ENCODE measurements at regions not wholly inside any gene's neighbourhood (a gene's known extent, or its start where the extent isn't known, plus 50 kb on each side); places are given as distances from the start of the nearest gene placed in this dataset.

- Mint-ChIP-seq H3K36me3 (ENCODE audit: low read depth, unreplicated experiment) (no peaks in the 10 kb centered on the region), H3K4me3 (ENCODE audit: unreplicated experiment) (no peak overlapping the region), H3K9me3 (ENCODE audit: unreplicated experiment) (no peaks in the 10 kb centered on the region), H3K27me3 (ENCODE audit: unreplicated experiment) (no peaks in the 10 kb centered on the region), H3K27ac (ENCODE audit: unreplicated experiment) (no peak overlapping the region), H3K4me1 (ENCODE audit: unreplicated experiment) (no peaks in the 10 kb centered on the region)
- TF ChIP-seq, protein P1, sequence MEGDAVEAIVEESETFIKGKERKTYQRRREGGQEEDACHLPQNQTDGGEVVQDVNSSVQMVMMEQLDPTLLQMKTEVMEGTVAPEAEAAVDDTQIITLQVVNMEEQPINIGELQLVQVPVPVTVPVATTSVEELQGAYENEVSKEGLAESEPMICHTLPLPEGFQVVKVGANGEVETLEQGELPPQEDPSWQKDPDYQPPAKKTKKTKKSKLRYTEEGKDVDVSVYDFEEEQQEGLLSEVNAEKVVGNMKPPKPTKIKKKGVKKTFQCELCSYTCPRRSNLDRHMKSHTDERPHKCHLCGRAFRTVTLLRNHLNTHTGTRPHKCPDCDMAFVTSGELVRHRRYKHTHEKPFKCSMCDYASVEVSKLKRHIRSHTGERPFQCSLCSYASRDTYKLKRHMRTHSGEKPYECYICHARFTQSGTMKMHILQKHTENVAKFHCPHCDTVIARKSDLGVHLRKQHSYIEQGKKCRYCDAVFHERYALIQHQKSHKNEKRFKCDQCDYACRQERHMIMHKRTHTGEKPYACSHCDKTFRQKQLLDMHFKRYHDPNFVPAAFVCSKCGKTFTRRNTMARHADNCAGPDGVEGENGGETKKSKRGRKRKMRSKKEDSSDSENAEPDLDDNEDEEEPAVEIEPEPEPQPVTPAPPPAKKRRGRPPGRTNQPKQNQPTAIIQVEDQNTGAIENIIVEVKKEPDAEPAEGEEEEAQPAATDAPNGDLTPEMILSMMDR (IDR thresholded peaks at IDR 0.05; ENCODE audit: unreplicated experiment) = no peak
- no peak for DNase-seq (ENCODE audit: low spot score)
These were observed 1057.9 kb upstream of the DIAPH2 start for GRCh38 chrX:95626748-95627147.

GRCh38 chrX:95628796-95629195 lies 1055.8 kb upstream of the DIAPH2 start:
- H3K9me3 Mint-ChIP-seq (ENCODE audit: unreplicated experiment) = no peaks in the 10 kb centered on the region

DNA sequence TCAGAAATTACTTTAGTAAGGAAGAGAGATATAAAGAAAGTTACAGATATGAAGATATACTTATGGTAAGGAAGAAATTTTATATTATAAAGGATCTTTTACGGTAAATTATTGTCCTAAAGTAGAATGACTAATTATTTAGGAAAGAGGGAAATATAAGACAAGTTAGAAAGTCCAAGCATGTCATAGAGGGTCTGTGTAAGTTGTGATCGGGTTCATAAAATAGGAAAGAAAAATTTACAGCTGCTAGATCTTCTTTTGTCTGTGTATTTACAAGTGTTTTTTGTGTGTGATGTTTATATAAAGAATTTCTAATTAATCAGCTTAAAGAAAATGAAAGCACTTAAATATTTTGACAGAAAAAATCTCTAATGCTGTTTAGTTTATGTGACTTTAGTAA lies 1054.9 kb upstream of the DIAPH2 start:
- no peaks in the 10 kb centered on the region for H3K9me3 Mint-ChIP-seq (ENCODE audit: unreplicated experiment)
- DNase-seq (ENCODE audit: low spot score) = no peak
- no peak overlapping the region for H3K4me3 Mint-ChIP-seq (ENCODE audit: unreplicated experiment)
- H3K36me3 Mint-ChIP-seq (ENCODE audit: low read depth, unreplicated experiment) = no peaks in the 10 kb centered on the region
- H3K27ac Mint-ChIP-seq (ENCODE audit: unreplicated experiment) = no peak overlapping the region
- no peaks in the 10 kb centered on the region for H3K4me1 Mint-ChIP-seq (ENCODE audit: unreplicated experiment)
- TF ChIP-seq, protein P1 (IDR thresholded peaks at IDR 0.05; ENCODE audit: unreplicated experiment) = no peak
- H3K27me3 Mint-ChIP-seq (ENCODE audit: unreplicated experiment) = no peaks in the 10 kb centered on the region

More at GRCh38 chrX:95628796-95629195, 1055.8 kb upstream of the DIAPH2 start:
- no peaks in the 10 kb centered on the region for H3K36me3 Mint-ChIP-seq (ENCODE audit: low read depth, unreplicated experiment)
- no peaks in the 10 kb centered on the region for H3K27me3 Mint-ChIP-seq (ENCODE audit: unreplicated experiment)
- H3K4me3 Mint-ChIP-seq (ENCODE audit: unreplicated experiment) = no peak overlapping the region
- TF ChIP-seq, protein P1 (IDR thresholded peaks at IDR 0.05; ENCODE audit: unreplicated experiment) = no peak
- H3K4me1 Mint-ChIP-seq (ENCODE audit: unreplicated experiment) = no peaks in the 10 kb centered on the region
- no peak overlapping the region for H3K27ac Mint-ChIP-seq (ENCODE audit: unreplicated experiment)
- DNase-seq (ENCODE audit: low spot score) = no peak

GRCh38 chrX:95640226-95640625 lies 1044.4 kb upstream of the DIAPH2 start:
- H3K27ac Mint-ChIP-seq (ENCODE audit: unreplicated experiment) = no peak overlapping the region
- no peaks in the 10 kb centered on the region for H3K4me1 Mint-ChIP-seq (ENCODE audit: unreplicated experiment)
- no peak for DNase-seq (ENCODE audit: low spot score)
- no peak overlapping the region for H3K4me3 Mint-ChIP-seq (ENCODE audit: unreplicated experiment)
- H3K9me3 Mint-ChIP-seq (ENCODE audit: unreplicated experiment) = no peaks in the 10 kb centered on the region
- no peaks in the 10 kb centered on the region for H3K36me3 Mint-ChIP-seq (ENCODE audit: low read depth, unreplicated experiment)
- H3K27me3 Mint-ChIP-seq (ENCODE audit: unreplicated experiment) = no peaks in the 10 kb centered on the region
- TF ChIP-seq, protein P1 (IDR thresholded peaks at IDR 0.05; ENCODE audit: unreplicated experiment) = no peak

DNA sequence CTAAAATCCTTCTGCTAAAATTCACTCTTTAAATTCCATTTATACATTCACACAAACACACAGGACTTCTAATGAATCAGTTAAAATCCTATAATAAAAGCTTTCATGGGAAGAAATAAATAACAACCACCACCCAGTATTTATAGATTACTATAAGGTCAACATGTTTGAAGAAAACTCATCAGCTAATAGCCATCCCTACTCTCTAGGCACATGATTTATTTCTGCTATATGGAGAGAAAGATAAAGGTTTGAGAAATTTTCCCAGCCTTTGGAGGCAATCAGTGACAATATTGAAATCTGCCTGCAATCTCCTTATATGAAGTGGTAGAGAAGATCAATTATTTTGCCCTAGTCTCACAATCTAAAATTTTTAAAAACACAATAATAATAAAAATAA lies 1038.9 kb upstream of the DIAPH2 start:
- TF ChIP-seq, protein P1 (IDR thresholded peaks at IDR 0.05; ENCODE audit: unreplicated experiment) = no peak
- no peaks in the 10 kb centered on the region for H3K9me3 Mint-ChIP-seq (ENCODE audit: unreplicated experiment)
- no peak for DNase-seq (ENCODE audit: low spot score)
- no peak overlapping the region for H3K4me3 Mint-ChIP-seq (ENCODE audit: unreplicated experiment)
- H3K36me3 Mint-ChIP-seq (ENCODE audit: low read depth, unreplicated experiment) = no peaks in the 10 kb centered on the region
- no peaks in the 10 kb centered on the region for H3K27me3 Mint-ChIP-seq (ENCODE audit: unreplicated experiment)
- no peaks in the 10 kb centered on the region for H3K4me1 Mint-ChIP-seq (ENCODE audit: unreplicated experiment)
- no peak overlapping the region for H3K27ac Mint-ChIP-seq (ENCODE audit: unreplicated experiment)
